KOPT-K1 (cell line): ENCODE measurements at regions not wholly inside any gene's neighbourhood (a gene's known extent, or its start where the extent isn't known, plus 50 kb on each side); places are given as distances from the start of the nearest gene placed in this dataset.
A peak's percentile ranks its signal among the peaks of the same experiment; 100 is the strongest.
"Not testable (repeated sequence)": the region's sequence is repeated elsewhere in the genome, so short reads cannot be mapped to it uniquely, and the experiment has no call there.

Experiments used
- H3K27ac ChIP-seq: fragments of 200-600 bp; sonication (generic); 2 replicates; pipeline ENCODE4 v1.5.1; 2016; ENCODE audit warnings: antibody characterized with exemption, mild to moderate bottlenecking, low read depth, low read length; ENCODE audit not compliant: poor library complexity, severe bottlenecking
- H3K36me3 ChIP-seq: fragments of 200-600 bp; sonication (generic); 2 replicates; pipeline ENCODE4 v1.5.1; 2017; ENCODE audit warnings: antibody characterized with exemption, mild to moderate bottlenecking, low read length, moderate library complexity; ENCODE audit not compliant: insufficient read depth
- H3K9me3 ChIP-seq: fragments of 200-600 bp; sonication (generic); 2 replicates; pipeline ENCODE4 v1.5.1; 2017; ENCODE audit warnings: antibody characterized with exemption, low read length, mild to moderate bottlenecking; ENCODE audit not compliant: insufficient read depth, poor library complexity, severe bottlenecking

GRCh38 chr10:2887391-2888070, 179.8 kb upstream of the PFKP start:
- Histone ChIP-seq H3K36me3 (no peaks in the 10 kb centered on the region), H3K27ac (peak overlapping the region; percentile 97), H3K9me3 (no peaks in the 10 kb centered on the region)

GRCh38 chr10:2886662-2887061, 180.7 kb upstream of the PFKP start:
- Histone ChIP-seq H3K36me3 (no peaks in the 10 kb centered on the region), H3K27ac (peak overlapping the region; percentile 97), H3K9me3 (no peaks in the 10 kb centered on the region)

DNA sequence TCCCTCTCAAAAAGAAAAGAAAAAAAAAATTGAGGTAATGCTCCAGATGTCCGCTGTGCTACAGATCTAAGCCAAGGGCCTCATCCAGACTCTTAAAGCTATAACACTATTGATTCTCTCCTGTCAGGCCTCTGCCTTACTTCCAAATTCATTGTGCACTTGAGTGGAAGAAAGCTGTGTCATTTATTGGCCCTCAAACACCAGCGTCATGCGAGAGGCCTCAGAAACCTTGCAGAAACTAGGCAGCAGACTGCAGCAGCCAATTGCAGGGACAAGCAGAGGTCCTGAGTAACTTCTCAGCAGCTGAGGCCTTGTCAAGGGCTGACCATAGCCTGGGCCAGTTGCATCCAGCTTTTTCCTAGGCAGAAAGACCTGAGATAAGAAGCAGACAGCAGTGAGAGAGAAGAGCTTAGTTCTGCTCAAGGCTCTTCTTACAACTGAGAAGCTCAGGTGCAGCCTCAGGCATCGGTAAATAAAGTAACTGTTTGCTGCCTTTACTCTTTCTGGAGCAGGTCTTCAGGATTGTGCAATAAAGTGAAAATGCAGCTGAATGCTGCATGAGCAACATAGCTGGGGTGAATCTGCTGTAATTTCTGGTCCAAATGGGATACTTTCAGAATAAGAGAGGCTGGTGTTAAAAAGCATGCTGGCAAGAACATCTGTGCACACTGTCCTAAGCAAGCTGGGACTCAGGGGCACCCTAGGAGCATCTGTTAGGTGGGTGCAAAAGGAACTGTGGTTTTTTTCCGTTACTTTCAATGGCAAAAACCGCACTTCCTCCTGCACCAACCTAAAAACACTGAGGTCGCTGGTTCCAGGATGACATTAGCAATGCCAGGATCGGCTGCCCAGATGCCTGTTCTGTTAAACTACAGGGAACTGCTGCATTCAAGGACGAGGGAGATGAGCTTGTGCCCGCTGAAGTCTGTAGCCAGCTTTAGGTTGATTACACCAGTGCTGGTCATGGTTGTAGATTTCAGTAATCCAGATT, 181.8 kb upstream of the PFKP start:
- Histone ChIP-seq H3K27ac (peak overlapping the region; percentile 97), H3K9me3 (no peaks in the 10 kb centered on the region), H3K36me3 (no peaks in the 10 kb centered on the region)

GRCh38 chr10:2883983-2884540, 183.3 kb upstream of the PFKP start:
- not testable (repeated sequence) for H3K36me3 ChIP-seq, H3K9me3 ChIP-seq
- H3K27ac ChIP-seq, result peak overlapping the region; percentile 97

DNA sequence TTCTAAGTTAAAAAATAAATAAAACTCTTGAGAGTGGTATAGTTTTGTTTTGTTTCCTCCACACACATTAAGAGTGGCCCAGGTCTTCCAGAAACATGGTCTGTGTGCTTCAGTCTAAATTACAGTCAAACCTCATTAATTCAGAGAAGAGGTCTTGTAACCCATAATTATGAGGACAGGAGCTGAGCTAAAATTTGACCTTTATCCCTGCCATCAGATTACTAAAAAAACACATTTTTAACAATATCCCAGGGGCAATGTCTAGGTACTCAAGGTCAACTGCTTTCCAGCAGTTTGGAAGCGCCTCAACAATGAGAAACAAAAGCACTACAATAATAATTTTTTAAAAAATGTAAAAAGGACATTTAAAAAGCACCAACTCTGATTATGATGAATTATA, 184.1 kb upstream of the PFKP start:
- Histone ChIP-seq H3K9me3 (no peaks in the 10 kb centered on the region), H3K27ac (peak overlapping the region; percentile 97), H3K36me3 (no peaks in the 10 kb centered on the region)

DNA sequence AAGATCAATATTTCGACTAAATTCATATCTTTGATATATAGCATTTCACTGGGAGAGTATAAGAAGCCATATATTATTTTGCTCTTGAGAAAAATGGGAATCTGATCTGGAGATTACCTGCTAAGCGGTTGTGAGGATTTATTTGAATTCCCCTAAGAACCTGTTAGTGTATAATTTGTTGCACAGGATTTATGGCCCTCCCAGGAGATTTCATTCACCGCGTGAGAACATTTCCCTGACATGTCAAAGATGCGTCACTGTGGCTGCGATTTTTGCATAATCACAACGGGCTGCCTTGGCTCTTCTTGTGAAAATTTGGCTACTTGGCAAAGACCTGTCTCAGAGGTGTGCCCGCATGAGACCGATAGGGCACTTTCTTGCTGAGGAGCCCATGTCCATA, 184.7 kb upstream of the PFKP start:
- Histone ChIP-seq H3K9me3 (no peaks in the 10 kb centered on the region), H3K36me3 (no peaks in the 10 kb centered on the region), H3K27ac (peak overlapping the region; percentile 97)

DNA sequence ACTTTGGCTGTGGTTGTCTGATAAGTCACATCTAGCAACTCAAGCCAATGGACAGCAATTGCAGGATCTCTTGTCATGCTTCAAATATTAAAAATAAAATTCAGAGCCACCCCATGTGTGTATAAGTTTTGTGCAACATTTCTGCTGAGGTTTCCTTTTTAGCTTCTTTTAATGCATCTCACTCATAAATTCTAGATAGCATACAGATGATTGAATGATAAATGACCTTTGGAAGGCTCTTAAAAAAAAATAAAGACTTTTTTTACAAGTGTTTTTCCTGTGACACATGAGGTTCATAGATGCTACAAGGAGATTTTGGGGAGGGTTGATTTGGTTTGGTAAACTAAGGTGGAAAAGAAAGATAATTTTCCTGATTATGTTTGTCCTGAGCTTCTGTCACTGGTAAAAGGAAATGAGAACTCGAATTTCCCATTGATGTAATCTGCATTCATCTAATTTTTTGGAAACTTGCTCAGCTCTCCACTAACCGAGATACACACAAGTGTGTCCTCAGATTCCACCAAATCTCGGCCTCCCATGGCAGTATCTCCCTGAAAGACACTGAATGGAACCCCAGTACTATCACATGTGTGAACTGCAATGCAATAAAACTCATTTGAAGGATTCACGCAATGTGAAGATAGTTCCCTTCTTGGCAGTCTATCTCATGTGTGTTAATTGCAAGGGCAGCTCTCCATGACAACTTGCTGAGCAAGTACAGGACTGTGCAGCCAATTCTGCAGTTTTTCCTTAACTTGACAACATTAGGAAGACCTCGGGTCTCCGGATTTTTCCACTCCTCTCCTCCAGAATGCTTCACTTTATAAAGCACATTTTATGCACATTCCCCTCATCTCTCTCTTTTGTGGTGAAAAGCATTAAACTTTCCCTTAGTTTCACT, 185.4 kb upstream of the PFKP start:
- no peaks in the 10 kb centered on the region for H3K9me3 ChIP-seq
- H3K36me3 ChIP-seq, result no peaks in the 10 kb centered on the region
- peak overlapping the region; percentile 97 for H3K27ac ChIP-seq

- H3K36me3 ChIP-seq, H3K9me3 ChIP-seq, H3K27ac ChIP-seq: not testable (repeated sequence)
Measured at GRCh38 chr10:2880050-2880449, 187.3 kb upstream of the PFKP start.

- Histone ChIP-seq H3K36me3 (no peaks in the 10 kb centered on the region), H3K9me3 (no peaks in the 10 kb centered on the region), H3K27ac (no peak overlapping the region)
Measured at GRCh38 chr10:2878818-2879217, 188.5 kb upstream of the PFKP start.

DNA sequence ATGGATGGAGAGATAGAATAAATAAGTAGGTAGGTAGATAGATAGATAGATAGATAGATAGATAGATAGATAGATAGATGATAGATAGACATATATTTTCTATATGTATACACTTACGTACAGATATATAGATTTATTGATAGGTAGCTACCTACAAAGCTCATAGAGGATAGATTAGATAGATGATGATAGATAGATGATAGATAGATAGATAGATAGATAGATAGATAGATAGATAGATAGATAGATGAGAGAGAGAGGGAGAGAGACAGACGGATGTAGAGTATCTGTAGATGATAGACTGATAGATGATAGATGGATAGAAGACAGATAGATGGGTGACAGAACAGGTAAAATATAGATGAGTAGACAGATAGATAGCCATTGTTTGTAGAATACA, 191.3 kb upstream of the PFKP start:
- H3K9me3 ChIP-seq, result no peaks in the 10 kb centered on the region

DNA sequence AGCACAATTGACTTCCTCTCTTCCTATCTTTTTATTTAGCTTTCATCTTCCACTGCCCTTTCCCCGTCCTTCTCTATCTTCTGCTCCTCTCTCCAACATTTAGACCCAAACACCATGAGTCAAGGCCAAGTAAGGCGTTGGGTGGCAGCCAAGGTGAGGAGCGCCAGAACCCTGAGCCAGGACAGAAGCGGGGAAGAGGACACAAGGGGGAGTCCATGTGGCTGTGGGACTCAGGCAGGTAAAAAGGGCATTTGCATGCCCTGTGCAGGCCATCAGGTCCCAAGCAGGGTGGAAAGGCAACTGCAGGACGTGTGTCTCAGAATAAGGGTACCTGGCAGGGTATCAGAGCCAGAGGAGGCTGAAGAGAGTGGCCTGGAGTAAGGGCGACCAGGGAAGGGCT, 192.4 kb upstream of the PFKP start:
- H3K36me3 ChIP-seq, result no peaks in the 10 kb centered on the region
- no peaks in the 10 kb centered on the region for H3K9me3 ChIP-seq
- no peak overlapping the region for H3K27ac ChIP-seq

More for the DNA sequence above, 191.3 kb upstream of the PFKP start:
- Histone ChIP-seq H3K27ac (no peak overlapping the region), H3K36me3 (no peaks in the 10 kb centered on the region)

DNA sequence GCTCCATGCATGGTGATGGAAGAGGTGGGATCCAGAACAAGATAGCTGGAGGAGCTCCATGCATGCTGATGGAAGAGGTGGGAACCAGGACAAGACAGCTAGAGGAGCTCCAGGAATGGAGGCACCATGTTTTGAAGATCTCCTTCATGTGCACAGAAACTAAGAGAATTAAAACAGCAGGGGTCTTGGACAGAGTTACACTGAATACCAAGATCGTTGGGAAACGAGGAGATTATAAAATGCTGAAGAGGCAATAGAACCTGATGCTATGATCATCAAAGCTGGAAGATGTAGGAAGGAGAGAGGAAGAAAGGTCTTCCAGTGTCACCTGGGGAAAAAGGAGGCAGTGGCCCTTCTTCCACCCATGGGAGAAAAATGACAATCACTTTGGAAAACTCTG, 193.6 kb upstream of the PFKP start:
- no peaks in the 10 kb centered on the region for H3K36me3 ChIP-seq
- no peaks in the 10 kb centered on the region for H3K9me3 ChIP-seq
- no peak overlapping the region for H3K27ac ChIP-seq

DNA sequence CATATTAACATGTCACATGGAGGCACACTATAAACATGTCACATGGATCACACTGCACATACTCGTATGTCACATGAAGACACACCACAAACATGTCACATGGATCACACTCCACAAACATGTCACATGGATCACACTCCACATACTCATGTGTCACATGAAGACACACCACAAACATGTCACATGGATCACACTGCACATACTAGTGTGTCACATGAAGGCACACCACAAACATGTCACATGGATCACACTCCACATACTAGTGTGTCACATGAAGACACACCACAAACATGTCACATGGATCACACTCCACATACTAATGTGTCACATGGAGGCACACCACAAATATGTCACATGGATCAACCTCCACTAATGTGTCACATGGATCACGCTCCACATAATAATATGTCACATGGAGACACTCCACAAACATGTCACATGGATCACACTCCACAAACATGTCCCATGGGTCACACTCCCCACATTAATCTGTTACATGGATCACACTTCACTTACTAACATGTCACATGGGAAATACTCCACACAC, 195.6 kb upstream of the PFKP start:
- Histone ChIP-seq H3K27ac (no peak overlapping the region), H3K36me3 (no peaks in the 10 kb centered on the region), H3K9me3 (no peaks in the 10 kb centered on the region)

DNA sequence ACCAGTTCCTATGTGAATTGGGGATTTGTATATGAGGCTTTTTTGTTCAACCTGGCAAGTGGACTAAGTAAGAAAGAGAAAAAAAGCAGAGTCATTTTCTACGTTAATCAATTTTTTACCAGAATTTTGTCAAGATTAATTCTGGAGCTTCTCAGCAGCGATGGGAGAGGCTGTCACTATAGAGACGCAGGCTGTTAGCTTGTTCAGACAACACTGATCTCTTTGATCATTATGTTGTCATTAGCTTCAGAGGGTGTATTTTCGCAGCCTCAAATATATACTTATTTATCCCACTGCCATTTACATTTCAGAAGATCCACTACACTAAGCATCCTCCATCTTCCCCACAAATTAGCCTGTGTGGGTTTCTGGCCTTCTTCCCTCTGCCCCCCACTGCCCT, 196.7 kb upstream of the PFKP start:
- no peaks in the 10 kb centered on the region for H3K36me3 ChIP-seq
- no peak overlapping the region for H3K27ac ChIP-seq
- H3K9me3 ChIP-seq, result no peaks in the 10 kb centered on the region
